ENCODE measurements at regions not wholly inside any gene's neighbourhood (a gene's known extent, or its start where the extent isn't known, plus 50 kb on each side); places are given as distances from the start of the nearest gene placed in this dataset.

GRCh38 chr6:102961902-102962301 is 1568.4 kb downstream of the GRIK2 start:
- no peak for TF ChIP-seq MAX (IDR thresholded peaks at IDR 0.05)
- no peak for TF ChIP-seq NFIC (IDR thresholded peaks at IDR 0.05)
- no peak for TF ChIP-seq EGR1 (IDR thresholded peaks at IDR 0.05)

GRCh38 chr6:102950967-102951366 is 1557.5 kb downstream of the GRIK2 start:
- TF ChIP-seq EP300 (IDR thresholded peaks at IDR 0.05; ENCODE audit: borderline replicate concordance), result no peak
- TF ChIP-seq ZBTB7A (IDR thresholded peaks at IDR 0.05; ENCODE audit: low read depth), result no peak
- no peak for TF ChIP-seq FOXM1 (IDR thresholded peaks at IDR 0.05; ENCODE audit: borderline replicate concordance, low read depth)
- no peak for TF ChIP-seq REST (IDR thresholded peaks at IDR 0.05; ENCODE audit: low read depth)
- no peak for TF ChIP-seq CEBPB (IDR thresholded peaks at IDR 0.05)
- TF ChIP-seq NFIC (IDR thresholded peaks at IDR 0.05), result no peak
- no peak for TF ChIP-seq EGR1 (IDR thresholded peaks at IDR 0.05)
- TF ChIP-seq TAF1 (IDR thresholded peaks at IDR 0.05; ENCODE audit: low read depth), result no peak
- no peak for TF ChIP-seq TCF12 (IDR thresholded peaks at IDR 0.05; ENCODE audit: low read depth)
- no peak for TF ChIP-seq RAD21 (IDR thresholded peaks at IDR 0.05; ENCODE audit: low read depth)
- no peak for TF ChIP-seq MAX (IDR thresholded peaks at IDR 0.05)
- no peak for TF ChIP-seq USF1 (IDR thresholded peaks at IDR 0.05)
- TF ChIP-seq CREB1 (IDR thresholded peaks at IDR 0.05; ENCODE audit: low read depth), result no peak
- TF ChIP-seq TEAD4 (IDR thresholded peaks at IDR 0.05), result no peak
- TF ChIP-seq YY1 (IDR thresholded peaks at IDR 0.05; ENCODE audit: low read depth), result no peak

GRCh38 chr6:102944475-102944874 is 1551.0 kb downstream of the GRIK2 start:
- TF ChIP-seq MAX (IDR thresholded peaks at IDR 0.05) (no peak), TCF12 (IDR thresholded peaks at IDR 0.05; ENCODE audit: low read depth) (no peak), TEAD4 (IDR thresholded peaks at IDR 0.05) (no peak), YY1 (IDR thresholded peaks at IDR 0.05; ENCODE audit: low read depth) (no peak), REST (IDR thresholded peaks at IDR 0.05; ENCODE audit: low read depth) (no peak), FOXM1 (IDR thresholded peaks at IDR 0.05; ENCODE audit: borderline replicate concordance, low read depth) (no peak), NFIC (IDR thresholded peaks at IDR 0.05) (no peak), CREB1 (IDR thresholded peaks at IDR 0.05; ENCODE audit: low read depth) (no peak), TAF1 (IDR thresholded peaks at IDR 0.05; ENCODE audit: low read depth) (no peak), RAD21 (IDR thresholded peaks at IDR 0.05; ENCODE audit: low read depth) (no peak), ZBTB7A (IDR thresholded peaks at IDR 0.05; ENCODE audit: low read depth) (no peak), EP300 (IDR thresholded peaks at IDR 0.05; ENCODE audit: borderline replicate concordance) (no peak), USF1 (IDR thresholded peaks at IDR 0.05) (no peak), EGR1 (IDR thresholded peaks at IDR 0.05) (no peak)

GRCh38 chr6:102942206-102942605 is 1548.7 kb downstream of the GRIK2 start:
- TF ChIP-seq MAX (IDR thresholded peaks at IDR 0.05) (no peak), REST (IDR thresholded peaks at IDR 0.05; ENCODE audit: low read depth) (no peak)

- no peak for TF ChIP-seq TCF12 (IDR thresholded peaks at IDR 0.05; ENCODE audit: low read depth)
- no peak for TF ChIP-seq RAD21 (IDR thresholded peaks at IDR 0.05; ENCODE audit: low read depth)
- no peak for TF ChIP-seq EP300 (IDR thresholded peaks at IDR 0.05; ENCODE audit: borderline replicate concordance)
Observed at GRCh38 chr6:102936959-102937358, 1543.5 kb downstream of the GRIK2 start.

Data from Ishikawa (cell line).